ENCODE measurements at regions not wholly inside any gene's neighbourhood (a gene's known extent, or its start where the extent isn't known, plus 50 kb on each side); places are given as distances from the start of the nearest gene placed in this dataset.

DNA sequence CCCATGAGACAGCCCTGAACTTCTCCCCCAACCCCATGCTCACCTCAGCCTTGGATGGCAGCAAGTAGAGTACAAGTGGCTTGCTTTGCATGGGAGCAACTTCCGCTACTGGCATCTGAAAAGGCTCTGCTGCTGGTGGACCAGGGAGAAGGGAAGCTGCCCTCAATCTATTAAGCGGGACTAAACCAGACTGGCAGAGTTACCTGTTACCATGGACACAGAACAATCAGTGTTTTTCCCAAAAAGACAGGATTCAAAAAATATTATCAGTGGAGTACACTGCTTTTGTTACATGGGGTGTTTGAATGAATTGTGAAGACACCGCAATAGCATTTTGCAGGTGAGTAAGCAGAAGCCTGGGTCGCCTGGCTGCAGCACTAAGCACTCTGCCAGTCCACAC is 631.4 kb upstream of the B3GAT1 start:
- TF ChIP-seq, protein P1, sequence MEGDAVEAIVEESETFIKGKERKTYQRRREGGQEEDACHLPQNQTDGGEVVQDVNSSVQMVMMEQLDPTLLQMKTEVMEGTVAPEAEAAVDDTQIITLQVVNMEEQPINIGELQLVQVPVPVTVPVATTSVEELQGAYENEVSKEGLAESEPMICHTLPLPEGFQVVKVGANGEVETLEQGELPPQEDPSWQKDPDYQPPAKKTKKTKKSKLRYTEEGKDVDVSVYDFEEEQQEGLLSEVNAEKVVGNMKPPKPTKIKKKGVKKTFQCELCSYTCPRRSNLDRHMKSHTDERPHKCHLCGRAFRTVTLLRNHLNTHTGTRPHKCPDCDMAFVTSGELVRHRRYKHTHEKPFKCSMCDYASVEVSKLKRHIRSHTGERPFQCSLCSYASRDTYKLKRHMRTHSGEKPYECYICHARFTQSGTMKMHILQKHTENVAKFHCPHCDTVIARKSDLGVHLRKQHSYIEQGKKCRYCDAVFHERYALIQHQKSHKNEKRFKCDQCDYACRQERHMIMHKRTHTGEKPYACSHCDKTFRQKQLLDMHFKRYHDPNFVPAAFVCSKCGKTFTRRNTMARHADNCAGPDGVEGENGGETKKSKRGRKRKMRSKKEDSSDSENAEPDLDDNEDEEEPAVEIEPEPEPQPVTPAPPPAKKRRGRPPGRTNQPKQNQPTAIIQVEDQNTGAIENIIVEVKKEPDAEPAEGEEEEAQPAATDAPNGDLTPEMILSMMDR (conservative IDR thresholded peaks at IDR 0.05; ENCODE audit: low read length) = no peak
- TF ChIP-seq EZH2phosphoT487 (IDR thresholded peaks at IDR 0.05; ENCODE audit: borderline replicate concordance) = no peak

Measured in Loucy (cell line).